BJ (cell line): ENCODE measurements at regions not wholly inside any gene's neighbourhood (a gene's known extent, or its start where the extent isn't known, plus 50 kb on each side); places are given as distances from the start of the nearest gene placed in this dataset.

Source experiments
- CTCF ChIA-PET: fragments of 350-600 bp; formaldehyde crosslinking; extraction: SDS; loops from one replicate; lab custom pipeline; 2021; ENCODE audit warnings: antibody characterized with exemption, inconsistent platforms; lab: Yijun Ruan, JAX
- POLR2A ChIA-PET: fragments of 300-600 bp; sonication (Branson Sonifier 250); formaldehyde crosslinking; extraction: SDS; loops from one replicate; lab custom pipeline; 2021; ENCODE audit warnings: antibody characterized with exemption; lab: Charles Lee
- DNase-seq: peaks from one replicate; pipeline ENCODE4 v3.0.0-alpha.2; 2011; ENCODE audit warnings: low read depth
- H3K27me3 ChIP-seq: 2 replicates; pipeline ENCODE4 v1.6.0; 2011; ENCODE audit warnings: low read length; ENCODE audit not compliant: control insufficient read depth, insufficient read depth
- H3K36me3 ChIP-seq: 2 replicates; pipeline ENCODE4 v1.5.1; 2011; ENCODE audit warnings: low read length; ENCODE audit not compliant: control insufficient read depth, insufficient read depth
- H3K4me3 ChIP-seq: 2 replicates; pipeline ENCODE4 v1.5.1; 2011; ENCODE audit warnings: low read depth, mild to moderate bottlenecking, control low read depth, low read length
- CTCF ChIP-seq: IDR thresholded peaks from 2 replicates; pipeline ENCODE4 v1.5.1; 2011; ENCODE audit warnings: low read depth, mild to moderate bottlenecking, control low read depth, inconsistent platforms, low read length, moderate library complexity; ENCODE audit not compliant: insufficient read depth

GRCh38 chr3:74375653-74376052 is 238.8 kb downstream of the CNTN3 start:
- Histone ChIP-seq H3K27me3 (no peaks in the 10 kb centered on the region), H3K36me3 (no peaks in the 10 kb centered on the region), H3K4me3 (no peak overlapping the region)
- ChIA-PET CTCF (interaction anchor here (1.2 to 1.5 kb wide), 4 partner anchors 12 to 253 kb away, joined by 3 to 10 read pairs (median 4); no protein-coding TSS in a partner anchor), POLR2A (no interaction called here)
- TF ChIP-seq CTCF, result no peak
- no peak for DNase-seq

GRCh38 chr3:74372743-74373142 is 241.7 kb downstream of the CNTN3 start:
- Histone ChIP-seq H3K4me3 (no peak overlapping the region), H3K36me3 (no peaks in the 10 kb centered on the region), H3K27me3 (no peaks in the 10 kb centered on the region)
- DNase-seq, result no peak
- POLR2A ChIA-PET, result no interaction called here
- CTCF ChIA-PET, result interaction anchor here (0.6 kb wide), 1 partner anchor 368 kb away, joined by 3 read pairs; no protein-coding TSS in a partner anchor
- TF ChIP-seq CTCF, result no peak

GRCh38 chr3:74370342-74370741 is 244.1 kb downstream of the CNTN3 start:
- ChIA-PET CTCF (no interaction called here), POLR2A (no interaction called here)
- no peak for DNase-seq
- no peak for TF ChIP-seq CTCF
- Histone ChIP-seq H3K4me3 (no peak overlapping the region), H3K27me3 (no peaks in the 10 kb centered on the region), H3K36me3 (no peaks in the 10 kb centered on the region)

DNA sequence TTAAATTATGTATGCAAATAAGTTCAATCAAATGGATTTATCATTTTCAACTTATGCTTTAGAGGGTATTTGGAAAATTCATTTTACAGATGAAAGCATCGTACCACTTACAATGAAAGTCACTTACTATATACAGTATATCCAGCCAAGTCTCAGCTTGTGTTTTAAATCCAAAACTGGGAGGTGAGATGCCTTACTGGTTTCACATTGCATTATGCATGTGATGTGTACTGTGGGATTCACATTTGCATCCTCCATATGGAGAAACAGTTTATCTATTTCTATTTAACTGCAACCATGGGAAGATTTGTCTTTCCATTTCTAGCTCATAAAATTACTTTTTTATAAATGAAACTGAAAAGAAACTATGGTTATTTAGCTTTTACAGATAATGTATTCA is 248.1 kb downstream of the CNTN3 start:
- Histone ChIP-seq H3K27me3 (no peaks in the 10 kb centered on the region), H3K36me3 (no peaks in the 10 kb centered on the region), H3K4me3 (no peak overlapping the region)
- ChIA-PET POLR2A (no interaction called here), CTCF (no interaction called here)
- DNase-seq, result no peak
- no peak for TF ChIP-seq CTCF

GRCh38 chr3:74363346-74363745 is 251.1 kb downstream of the CNTN3 start:
- H3K4me3 ChIP-seq, result no peak overlapping the region
- H3K36me3 ChIP-seq, result no peaks in the 10 kb centered on the region
- DNase-seq, result no peak
- ChIA-PET CTCF (no interaction called here), POLR2A (no interaction called here)
- no peak for TF ChIP-seq CTCF
- no peaks in the 10 kb centered on the region for H3K27me3 ChIP-seq
